Ishikawa (cell line): ENCODE measurements at regions not wholly inside any gene's neighbourhood (a gene's known extent, or its start where the extent isn't known, plus 50 kb on each side); places are given as distances from the start of the nearest gene placed in this dataset.

Source experiments
- CEBPB ChIP-seq: IDR thresholded peaks from 2 replicates; pipeline ENCODE4 v1.6.1; 2012
- CREB1 ChIP-seq: IDR thresholded peaks from 2 replicates; pipeline ENCODE4 v1.6.1; 2012; ENCODE audit warnings: low read depth
- EGR1 ChIP-seq: IDR thresholded peaks from 2 replicates; pipeline ENCODE4 v1.6.1; 2012
- EP300 ChIP-seq: IDR thresholded peaks from 2 replicates; pipeline ENCODE4 v1.6.1; 2012; ENCODE audit warnings: borderline replicate concordance
- FOXM1 ChIP-seq: IDR thresholded peaks from 2 replicates; pipeline ENCODE4 v1.6.1; 2012; ENCODE audit warnings: low read depth, borderline replicate concordance
- NFIC ChIP-seq: IDR thresholded peaks from 2 replicates; pipeline ENCODE4 v1.6.1; 2012
- RAD21 ChIP-seq: IDR thresholded peaks from 2 replicates; pipeline ENCODE4 v1.6.1; 2012; ENCODE audit warnings: low read depth
- REST ChIP-seq: IDR thresholded peaks from 2 replicates; pipeline ENCODE4 v1.6.1; 2012; ENCODE audit warnings: low read depth, mild to moderate bottlenecking
- TAF1 ChIP-seq: IDR thresholded peaks from 2 replicates; pipeline ENCODE4 v1.6.1; 2012; ENCODE audit warnings: low read depth, mild to moderate bottlenecking
- TEAD4 ChIP-seq: IDR thresholded peaks from 2 replicates; pipeline ENCODE4 v1.6.1; 2012
- YY1 ChIP-seq: IDR thresholded peaks from 2 replicates; pipeline ENCODE4 v1.6.1; 2012; ENCODE audit warnings: low read depth
- TF ChIP-seq, protein P1 (sequence below): IDR thresholded peaks from 2 replicates; pipeline ENCODE4 v1.6.1; 2012

- TF ChIP-seq EP300 (no peak), RAD21 (no peak), EGR1 (no peak), REST (no peak), FOXM1 (no peak), CEBPB (no peak), TEAD4 (no peak), TAF1 (no peak), NFIC (no peak), CREB1 (no peak), YY1 (no peak)
- TF ChIP-seq, protein P1, sequence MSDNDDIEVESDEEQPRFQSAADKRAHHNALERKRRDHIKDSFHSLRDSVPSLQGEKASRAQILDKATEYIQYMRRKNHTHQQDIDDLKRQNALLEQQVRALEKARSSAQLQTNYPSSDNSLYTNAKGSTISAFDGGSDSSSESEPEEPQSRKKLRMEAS, result no peak
These were observed 54.9 kb downstream of the FAM241B start for GRCh38 chr10:69684981-69685353.
